ENCODE measurements at regions not wholly inside any gene's neighbourhood (a gene's known extent, or its start where the extent isn't known, plus 50 kb on each side); places are given as distances from the start of the nearest gene placed in this dataset.

GRCh38 chr1:4044967-4045366 is 144.9 kb upstream of the C1orf174 start:
- no peak for DNase-seq (ENCODE audit: low read depth in 2 of 2)

DNA sequence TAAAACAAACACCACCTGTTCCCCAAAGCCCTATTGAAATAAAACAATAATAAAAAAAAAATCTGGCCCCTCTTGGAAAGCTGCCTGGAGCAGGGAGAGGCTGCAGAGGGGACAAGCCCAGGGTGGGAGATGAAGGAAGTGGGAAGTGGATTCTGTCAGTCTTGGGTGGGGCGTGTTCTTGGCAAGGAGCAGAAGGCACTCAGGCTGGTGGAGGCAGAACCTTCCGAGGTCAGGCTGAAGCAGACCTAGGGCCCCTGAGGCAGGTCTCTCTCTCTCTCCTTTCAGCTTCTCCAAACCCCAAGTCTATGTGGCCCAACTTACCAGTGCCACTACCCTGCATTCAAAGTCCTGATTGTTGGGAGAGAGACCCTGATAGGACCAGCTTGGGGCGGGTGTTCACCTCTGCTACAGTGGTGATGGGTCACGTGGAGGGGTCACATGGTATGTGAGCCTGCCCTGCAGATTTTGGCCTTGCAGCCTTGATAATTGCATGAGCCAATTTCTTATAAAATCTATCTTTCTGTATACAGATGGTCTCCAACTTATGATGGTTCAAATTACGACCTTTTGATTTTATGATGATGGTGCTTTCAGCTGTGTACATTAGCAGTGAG is 145.4 kb upstream of the C1orf174 start:
- no peak for DNase-seq (ENCODE audit: low read depth in 2 of 2)

- no peak for DNase-seq (ENCODE audit: low read depth in 2 of 2)
These were observed 146.9 kb upstream of the C1orf174 start for GRCh38 chr1:4046836-4047461.

DNA sequence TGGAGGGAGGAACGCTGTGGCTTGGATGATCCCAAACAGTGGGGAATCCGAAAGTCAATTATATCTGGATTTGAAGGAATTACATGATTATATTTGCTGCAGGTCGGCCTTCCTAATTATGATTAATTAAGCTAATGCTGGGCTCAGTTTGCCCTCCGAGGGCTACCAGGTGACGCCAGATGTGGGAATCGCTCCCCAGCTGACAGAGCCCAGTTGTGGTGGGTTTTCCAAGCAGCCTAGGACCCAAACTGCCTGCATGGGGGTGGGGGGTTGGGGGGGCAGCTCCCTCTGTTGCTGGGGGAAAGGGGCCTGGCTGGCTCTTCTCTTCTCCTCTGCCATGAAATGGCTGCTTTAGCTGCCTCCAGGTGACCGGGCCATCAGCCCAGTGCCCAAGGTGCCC is 147.6 kb upstream of the C1orf174 start:
- no peak for DNase-seq (ENCODE audit: low read depth in 2 of 2)

- DNase-seq (ENCODE audit: low read depth in 2 of 2) = no peak
These were observed 148.0 kb upstream of the C1orf174 start for GRCh38 chr1:4048076-4048475.

DNA sequence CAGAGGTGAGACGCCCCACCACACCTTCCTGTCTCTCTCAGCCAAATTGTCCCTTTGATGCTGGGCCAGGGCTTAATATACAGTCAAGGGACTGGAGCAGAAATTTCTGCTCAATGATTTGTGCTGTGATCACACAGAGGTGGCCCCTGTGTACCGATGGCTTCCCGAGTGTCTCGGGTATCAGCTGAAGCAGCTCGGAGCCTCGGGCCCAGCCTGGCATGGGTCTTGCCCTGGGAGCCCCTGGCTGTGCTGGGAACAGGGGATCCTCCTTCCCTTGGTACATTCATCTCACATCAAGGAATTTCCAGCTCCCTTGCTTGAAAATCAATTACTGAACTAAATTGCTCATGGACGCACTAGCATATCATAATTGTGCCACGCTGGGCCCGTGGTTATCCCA is 148.8 kb upstream of the C1orf174 start:
- DNase-seq (ENCODE audit: low read depth in 2 of 2) = no peak

GRCh38 chr1:4050998-4051397 is 150.9 kb upstream of the C1orf174 start:
- no peak for DNase-seq (ENCODE audit: low read depth in 2 of 2)

GRCh38 chr1:4052657-4053056 is 152.6 kb upstream of the C1orf174 start:
- DNase-seq (ENCODE audit: low read depth in 2 of 2) = no peak

DNA sequence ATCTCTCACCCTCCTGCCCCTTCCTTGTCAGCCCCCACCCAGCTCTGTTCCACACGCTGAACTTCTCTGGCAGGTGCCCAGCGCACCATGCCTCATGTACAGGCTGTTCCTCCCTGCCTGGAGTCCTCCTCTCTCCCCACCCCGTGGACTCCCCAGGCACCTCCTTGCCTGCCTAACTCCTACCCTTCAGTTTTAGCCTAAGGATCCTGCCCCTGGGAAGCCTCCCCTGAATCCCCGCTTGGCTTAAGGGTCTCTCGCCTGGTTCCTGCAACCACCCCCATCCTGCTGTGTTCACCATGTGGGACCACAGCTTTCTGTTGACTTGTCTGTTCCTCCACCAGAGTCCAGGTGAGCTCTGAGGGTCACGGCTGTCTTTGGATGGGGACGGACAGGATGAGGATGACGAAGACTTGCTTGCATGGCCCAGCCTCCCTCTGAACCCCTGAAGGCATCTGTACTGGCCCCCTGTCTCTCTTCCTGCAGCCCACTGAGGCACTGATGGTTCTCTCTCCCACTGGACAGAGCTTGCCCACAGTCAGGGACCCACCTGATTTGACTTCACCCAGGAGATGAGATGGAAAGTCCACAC is 153.2 kb upstream of the C1orf174 start:
- no peak for DNase-seq (ENCODE audit: low read depth in 2 of 2)

- no peak for DNase-seq (ENCODE audit: low read depth in 2 of 2)
These were observed 153.7 kb upstream of the C1orf174 start for GRCh38 chr1:4053774-4054173.

DNA sequence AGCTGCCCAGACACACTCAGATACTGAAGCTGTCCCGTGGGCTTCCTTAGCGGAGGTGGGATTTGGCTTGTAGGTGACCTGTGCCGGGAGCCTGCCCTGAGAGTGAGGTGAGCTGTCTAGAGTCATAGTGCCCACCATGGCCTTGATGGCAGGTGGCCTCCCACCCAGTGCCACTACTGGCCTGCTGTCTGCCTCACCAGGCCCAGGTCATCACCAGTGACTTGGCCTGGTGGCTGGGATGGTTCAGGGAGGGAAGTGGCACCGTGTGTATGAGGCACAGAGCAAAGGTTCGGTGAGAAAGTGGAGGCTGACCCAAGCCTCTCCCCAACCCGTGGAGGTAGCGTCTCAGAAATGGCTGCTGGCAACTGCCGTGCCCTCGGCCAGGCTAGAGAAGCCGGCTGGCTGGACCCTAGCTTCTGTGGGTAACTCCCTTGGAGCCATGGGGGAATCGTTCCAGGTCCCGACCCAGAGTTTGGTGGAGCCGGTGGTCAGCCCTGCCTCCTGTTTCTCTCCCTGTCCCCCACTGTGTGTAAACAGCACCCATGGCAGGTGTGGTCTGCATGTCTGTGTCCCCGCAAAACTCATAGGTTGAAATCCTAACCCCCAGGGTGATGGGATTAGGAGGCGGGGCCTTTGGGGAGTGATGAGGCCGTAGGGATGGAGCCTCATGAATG is 155.4 kb upstream of the C1orf174 start:
- DNase-seq (ENCODE audit: low read depth in 2 of 2) = no peak

- no peak for DNase-seq (ENCODE audit: low read depth in 2 of 2)
These were observed 156.3 kb upstream of the C1orf174 start for GRCh38 chr1:4056422-4056821.

- DNase-seq (ENCODE audit: low read depth in 2 of 2) = no peak
These were observed 156.9 kb upstream of the C1orf174 start for GRCh38 chr1:4056989-4057388.

GRCh38 chr1:4057603-4058002 is 157.5 kb upstream of the C1orf174 start:
- no peak for DNase-seq (ENCODE audit: low read depth in 2 of 2)

GRCh38 chr1:4058122-4058521 is 158.1 kb upstream of the C1orf174 start:
- no peak for DNase-seq (ENCODE audit: low read depth in 2 of 2)

GRCh38 chr1:4058706-4059105 is 158.6 kb upstream of the C1orf174 start:
- DNase-seq (ENCODE audit: low read depth in 2 of 2) = no peak

GRCh38 chr1:4059270-4059669 is 159.2 kb upstream of the C1orf174 start:
- no peak for DNase-seq (ENCODE audit: low read depth in 2 of 2)

GRCh38 chr1:4060850-4061249 is 160.8 kb upstream of the C1orf174 start:
- no peak for DNase-seq (ENCODE audit: low read depth in 2 of 2)

- DNase-seq (ENCODE audit: low read depth in 2 of 2) = no peak
These were observed 161.5 kb upstream of the C1orf174 start for GRCh38 chr1:4061521-4062031.

GRCh38 chr1:4062041-4062440 is 162.0 kb upstream of the C1orf174 start:
- DNase-seq (ENCODE audit: low read depth in 2 of 2) = no peak

DNA sequence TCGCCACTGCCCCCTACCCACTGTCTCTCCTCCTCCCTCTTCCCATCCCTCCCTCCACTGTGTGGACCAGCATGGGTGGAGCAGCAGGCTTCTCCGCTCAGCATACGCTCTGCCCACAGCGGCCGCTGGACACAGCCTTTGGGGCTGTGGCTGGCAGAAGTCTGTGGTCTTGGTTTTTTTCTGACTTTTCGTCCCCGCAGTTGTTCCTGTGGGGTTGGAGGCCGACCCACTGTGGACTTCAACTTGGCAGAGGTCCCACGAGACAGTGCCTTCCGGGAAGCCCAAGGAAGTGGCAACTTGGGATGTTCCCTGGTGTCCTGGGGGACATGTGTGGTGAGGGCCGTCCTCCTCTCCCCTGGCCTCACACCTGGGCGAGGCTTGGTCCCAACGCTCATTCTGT is 162.5 kb upstream of the C1orf174 start:
- DNase-seq (ENCODE audit: low read depth in 2 of 2) = no peak

GRCh38 chr1:4062992-4063391 is 162.9 kb upstream of the C1orf174 start:
- DNase-seq (ENCODE audit: low read depth in 2 of 2) = no peak

GRCh38 chr1:4063516-4063915 is 163.4 kb upstream of the C1orf174 start:
- DNase-seq (ENCODE audit: low read depth in 2 of 2) = no peak
